Keratinocyte (primary cell): ENCODE measurements at regions not wholly inside any gene's neighbourhood (a gene's known extent, or its start where the extent isn't known, plus 50 kb on each side); places are given as distances from the start of the nearest gene placed in this dataset.
"Not testable (repeated sequence)": the region's sequence is repeated elsewhere in the genome, so short reads cannot be mapped to it uniquely, and the experiment has no call there.

Experiments
- DNase-seq: peaks from one replicate; pipeline ENCODE4 v3.0.0-alpha.2; 2011; ENCODE audit warnings: low read depth, missing footprints, low spot score
- FAIRE-seq: peaks from 2 replicates; lab custom pipeline; 2011; peaks lifted over from hg19 to GRCh38; lab: Jason Lieb, UNC
- H2AFZ ChIP-seq: 2 replicates; pipeline ENCODE4 v1.6.0; 2012; ENCODE audit warnings: low read length, control low read depth, inconsistent platforms; ENCODE audit not compliant: control insufficient read depth
- H3K27ac ChIP-seq: 2 replicates; pipeline ENCODE4 v1.5.1; 2011; ENCODE audit warnings: low read length; ENCODE audit not compliant: control insufficient read depth, insufficient read depth
- H3K27me3 ChIP-seq: 3 replicates; pipeline ENCODE4 v1.6.0; 2011; ENCODE audit warnings: low read length; ENCODE audit not compliant: control insufficient read depth, insufficient read depth; ENCODE audit errors: extremely low read depth
- H3K36me3 ChIP-seq, 2 experiments: 2 replicates in 1 of 2; 3 replicates in 1 of 2; pipeline ENCODE4 v1.5.1; 2011; ENCODE audit warnings: low read length in 2 of 2, mild to moderate bottlenecking in 1 of 2; ENCODE audit not compliant: control insufficient read depth in 2 of 2, insufficient read depth in 2 of 2; ENCODE audit errors: extremely low read depth in 1 of 2
- H3K4me1 ChIP-seq: 3 replicates; pipeline ENCODE4 v1.5.1; 2011; ENCODE audit warnings: low read length; ENCODE audit not compliant: control insufficient read depth, insufficient read depth; ENCODE audit errors: extremely low read depth
- H3K4me2 ChIP-seq: 3 replicates; pipeline ENCODE4 v1.6.0; 2011; ENCODE audit warnings: low read depth, low read length; ENCODE audit not compliant: control insufficient read depth, insufficient read depth; ENCODE audit errors: extremely low read depth
- H3K4me3 ChIP-seq, 3 experiments: fragments of 200-600 bp in 1 of 3; sonication (generic) in 1 of 3; 2 replicates in 2 of 3; 3 replicates in 1 of 3; pipeline ENCODE4 v1.5.1; 2011 to 2016; ENCODE audit warnings: low read length in 3 of 3, mild to moderate bottlenecking in 3 of 3, control low read depth in 2 of 3, inconsistent platforms in 1 of 3, low read depth in 1 of 3, mixed read lengths in 1 of 3, mixed run types in 1 of 3, moderate library complexity in 1 of 3; ENCODE audit not compliant: control insufficient read depth in 2 of 3, insufficient read depth in 2 of 3; ENCODE audit errors: extremely low read depth in 1 of 3
- H3K79me2 ChIP-seq: 2 replicates; pipeline ENCODE4 v1.6.0; 2012; ENCODE audit warnings: low read length; ENCODE audit not compliant: control insufficient read depth, insufficient read depth
- H3K9ac ChIP-seq: 3 replicates; pipeline ENCODE4 v1.6.0; 2011; ENCODE audit warnings: low read length; ENCODE audit not compliant: control insufficient read depth, insufficient read depth; ENCODE audit errors: extremely low read depth
- H3K9me1 ChIP-seq: 3 replicates; pipeline ENCODE4 v1.6.0; 2011; ENCODE audit warnings: low read length; ENCODE audit not compliant: control insufficient read depth, insufficient read depth; ENCODE audit errors: extremely low read depth
- H3K9me3 ChIP-seq: 2 replicates; pipeline ENCODE4 v1.5.1; 2012; ENCODE audit warnings: low read depth, low read length; ENCODE audit not compliant: control insufficient read depth
- H4K20me1 ChIP-seq: 3 replicates; pipeline ENCODE4 v1.6.0; 2011; ENCODE audit warnings: low read length; ENCODE audit not compliant: control insufficient read depth, insufficient read depth; ENCODE audit errors: extremely low read depth
- EZH2 ChIP-seq: IDR thresholded peaks from one replicate; pipeline ENCODE4 v1.6.1; 2012; ENCODE audit warnings: inconsistent platforms, mild to moderate bottlenecking, low read length, moderate library complexity
- dilution Hi-C: fragments of 300-500 bp; cut with MboI; formaldehyde crosslinking; loops from one replicate; pipeline ENCODE4 v1.7.0; 2020; ENCODE audit warnings: low sequenced_read_pairs; ENCODE audit not compliant: extremely low pct_ligation_motif_present
- TF ChIP-seq, protein P1 (sequence below), 3 experiments: IDR thresholded peaks in 1 of 3; conservative IDR thresholded peaks in 1 of 3; optimal IDR thresholded peaks in 1 of 3; 2 replicates in 2 of 3; 3 replicates in 1 of 3; pipeline versions ENCODE3 to v1.5.1; 2011; ENCODE audit warnings: low read length in 3 of 3, mild to moderate bottlenecking in 3 of 3, moderate library complexity in 2 of 3, control low read depth in 1 of 3, inconsistent platforms in 1 of 3; ENCODE audit not compliant: insufficient read depth in 2 of 3; ENCODE audit errors: extremely low read depth in 1 of 3

DNA sequence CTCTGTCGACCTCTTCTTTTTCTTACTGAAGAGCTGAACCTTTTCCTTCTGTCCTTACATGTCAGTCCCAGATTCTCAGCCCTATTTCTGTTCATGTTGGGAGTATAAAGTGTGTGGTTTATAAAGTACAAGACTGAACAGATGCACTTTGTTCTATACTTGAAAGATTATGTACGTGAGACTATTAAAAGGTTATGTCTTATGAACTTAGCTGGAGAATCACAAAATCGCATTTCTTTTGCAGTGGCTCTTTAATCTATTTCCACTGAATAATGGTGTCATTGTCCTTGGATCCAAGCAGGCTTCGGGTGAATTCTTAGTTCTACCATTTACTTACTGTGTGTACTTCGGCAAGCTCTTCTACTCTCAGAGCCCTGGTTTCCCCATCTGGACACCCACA is 558.4 kb downstream of the TMEM135 start:
- dilution Hi-C loops: no loop called here
- H3K79me2 ChIP-seq: no peaks in the 10 kb centered on the region
- no peaks in the 10 kb centered on the region for H3K4me1 ChIP-seq
- H3K9ac ChIP-seq: no peak overlapping the region
- H3K9me3 ChIP-seq: no peaks in the 10 kb centered on the region
- no peak for FAIRE-seq
- H3K4me3 ChIP-seq: no peak overlapping the region
- TF ChIP-seq, protein P1, sequence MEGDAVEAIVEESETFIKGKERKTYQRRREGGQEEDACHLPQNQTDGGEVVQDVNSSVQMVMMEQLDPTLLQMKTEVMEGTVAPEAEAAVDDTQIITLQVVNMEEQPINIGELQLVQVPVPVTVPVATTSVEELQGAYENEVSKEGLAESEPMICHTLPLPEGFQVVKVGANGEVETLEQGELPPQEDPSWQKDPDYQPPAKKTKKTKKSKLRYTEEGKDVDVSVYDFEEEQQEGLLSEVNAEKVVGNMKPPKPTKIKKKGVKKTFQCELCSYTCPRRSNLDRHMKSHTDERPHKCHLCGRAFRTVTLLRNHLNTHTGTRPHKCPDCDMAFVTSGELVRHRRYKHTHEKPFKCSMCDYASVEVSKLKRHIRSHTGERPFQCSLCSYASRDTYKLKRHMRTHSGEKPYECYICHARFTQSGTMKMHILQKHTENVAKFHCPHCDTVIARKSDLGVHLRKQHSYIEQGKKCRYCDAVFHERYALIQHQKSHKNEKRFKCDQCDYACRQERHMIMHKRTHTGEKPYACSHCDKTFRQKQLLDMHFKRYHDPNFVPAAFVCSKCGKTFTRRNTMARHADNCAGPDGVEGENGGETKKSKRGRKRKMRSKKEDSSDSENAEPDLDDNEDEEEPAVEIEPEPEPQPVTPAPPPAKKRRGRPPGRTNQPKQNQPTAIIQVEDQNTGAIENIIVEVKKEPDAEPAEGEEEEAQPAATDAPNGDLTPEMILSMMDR (optimal IDR thresholded peaks at IDR 0.05 in 1 of 3, IDR thresholded peaks at IDR 0.05 in 1 of 3, conservative IDR thresholded peaks at IDR 0.05 in 1 of 3; ENCODE audit: extremely low read depth in 1 of 3, insufficient read depth in 2 of 3, low read length in 3 of 3): no peak
- TF ChIP-seq EZH2: no peak
- H3K4me2 ChIP-seq: no peak overlapping the region
- no peaks in the 10 kb centered on the region for H3K36me3 ChIP-seq
- DNase-seq: no peak
- no peaks in the 10 kb centered on the region for H3K9me1 ChIP-seq
- no peaks in the 10 kb centered on the region for H4K20me1 ChIP-seq
- H3K27ac ChIP-seq: no peak overlapping the region
- H3K27me3 ChIP-seq: no peaks in the 10 kb centered on the region
- no peak overlapping the region for H2AFZ ChIP-seq

DNA sequence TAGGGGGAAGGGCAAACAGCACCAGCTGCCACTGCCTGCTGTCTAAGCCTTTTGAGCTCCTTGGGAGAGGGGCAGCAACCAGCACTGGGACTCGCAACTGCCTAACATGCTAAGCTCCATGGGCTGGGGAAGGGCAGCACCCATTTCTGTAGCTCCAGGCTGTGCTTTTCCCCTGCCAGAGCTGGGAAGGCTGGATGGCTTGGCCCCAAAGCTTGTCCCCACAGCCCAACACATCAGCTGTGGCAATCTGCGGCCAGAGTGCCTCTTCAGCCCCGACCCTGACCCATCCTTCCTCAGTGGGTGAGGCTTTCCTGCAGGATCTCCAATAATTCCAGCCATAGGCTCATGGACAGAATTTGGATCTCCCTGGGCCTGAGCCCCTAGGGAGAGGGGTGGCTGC is 551.3 kb downstream of the TMEM135 start:
- TF ChIP-seq, protein P1 (optimal IDR thresholded peaks at IDR 0.05 in 1 of 3, IDR thresholded peaks at IDR 0.05 in 1 of 3, conservative IDR thresholded peaks at IDR 0.05 in 1 of 3; ENCODE audit: extremely low read depth in 1 of 3, insufficient read depth in 2 of 3, low read length in 3 of 3): no peak
- TF ChIP-seq EZH2: no peak
- Histone ChIP-seq H3K4me1 (peaks cover 4% of the 10 kb centered on the region), H3K9ac (no peak overlapping the region), H3K4me2 (no peak overlapping the region), H3K9me1 (no peaks in the 10 kb centered on the region), H3K36me3 (no peaks in the 10 kb centered on the region), H3K79me2 (no peaks in the 10 kb centered on the region), H3K27ac (no peak overlapping the region), H4K20me1 (no peaks in the 10 kb centered on the region), H3K9me3 (no peaks in the 10 kb centered on the region), H3K27me3 (no peaks in the 10 kb centered on the region), H2AFZ (no peak overlapping the region), H3K4me3 (no peak overlapping the region)
- dilution Hi-C loops: no loop called here
- no peak for DNase-seq
- FAIRE-seq: no peak

DNA sequence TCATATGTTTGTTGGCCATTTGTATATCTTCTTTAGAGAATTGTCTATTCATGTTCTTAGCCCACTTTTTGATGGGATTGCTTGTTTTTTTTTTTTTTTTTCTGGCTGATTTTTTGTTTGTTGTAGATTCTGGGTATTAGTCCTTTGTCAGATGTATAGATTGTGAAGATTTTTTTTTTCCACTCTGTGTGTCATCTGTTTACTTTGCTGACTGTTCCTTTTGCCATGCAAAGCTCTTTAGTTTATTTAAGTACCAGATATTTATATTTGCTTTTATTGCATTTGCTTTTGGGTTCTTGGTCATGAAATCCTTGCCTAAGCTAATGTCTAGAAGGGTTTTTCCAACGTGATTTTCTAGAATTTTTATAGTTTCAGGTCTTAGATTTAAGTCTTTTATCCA is 547.9 kb downstream of the TMEM135 start:
- FAIRE-seq, H3K9me1 ChIP-seq, DNase-seq, H3K9me3 ChIP-seq, H3K9ac ChIP-seq, H3K4me3 ChIP-seq, H2AFZ ChIP-seq, H3K27me3 ChIP-seq, H3K4me1 ChIP-seq, H4K20me1 ChIP-seq, H3K4me2 ChIP-seq, H3K36me3 ChIP-seq, H3K27ac ChIP-seq, dilution Hi-C loops, H3K79me2 ChIP-seq: not testable (repeated sequence)
